ENCODE measurements at regions not wholly inside any gene's neighbourhood (a gene's known extent, or its start where the extent isn't known, plus 50 kb on each side); places are given as distances from the start of the nearest gene placed in this dataset.
"Not testable (repeated sequence)": the region's sequence is repeated elsewhere in the genome, so short reads cannot be mapped to it uniquely, and the experiment has no call there.

- no peak for DNase-seq
Observed at GRCh38 chr17:52686140-52686539, 527.6 kb upstream of the CA10 start.

GRCh38 chr17:52681480-52681879 is 523.0 kb upstream of the CA10 start:
- no peak for DNase-seq

GRCh38 chr17:52678211-52678610 is 519.7 kb upstream of the CA10 start:
- no peak for DNase-seq

- DNase-seq: no peak
Observed at GRCh38 chr17:52674686-52675085, 516.2 kb upstream of the CA10 start.

GRCh38 chr17:52673791-52674190 is 515.3 kb upstream of the CA10 start:
- DNase-seq: no peak

- DNase-seq: no peak
Observed at GRCh38 chr17:52666264-52666663, 507.8 kb upstream of the CA10 start.

- DNase-seq: no peak
Observed at GRCh38 chr17:52660692-52661091, 502.2 kb upstream of the CA10 start.

GRCh38 chr17:52653014-52653413 is 494.5 kb upstream of the CA10 start:
- DNase-seq: no peak

- DNase-seq: no peak
Observed at GRCh38 chr17:52648995-52649394, 490.5 kb upstream of the CA10 start.

GRCh38 chr17:52647411-52647810 is 488.9 kb upstream of the CA10 start:
- DNase-seq: no peak

- DNase-seq: no peak
Observed at GRCh38 chr17:52636443-52636842, 477.9 kb upstream of the CA10 start.

- DNase-seq: no peak
Observed at GRCh38 chr17:52606590-52606989, 448.1 kb upstream of the CA10 start.

GRCh38 chr17:52606098-52606497 is 447.6 kb upstream of the CA10 start:
- DNase-seq: no peak

GRCh38 chr17:52604105-52604504 is 445.6 kb upstream of the CA10 start:
- DNase-seq: no peak

- not testable (repeated sequence) for DNase-seq
Observed at GRCh38 chr17:52597452-52598215, 439.1 kb upstream of the CA10 start.

- DNase-seq: no peak
Observed at GRCh38 chr17:52594516-52594915, 436.0 kb upstream of the CA10 start.

- no peak for DNase-seq
Observed at GRCh38 chr17:52546990-52547389, 388.5 kb upstream of the CA10 start.

GRCh38 chr17:52546493-52546892 is 388.0 kb upstream of the CA10 start:
- no peak for DNase-seq

- DNase-seq: no peak
Observed at GRCh38 chr17:52537421-52537820, 378.9 kb upstream of the CA10 start.

- no peak for DNase-seq
Observed at GRCh38 chr17:52536489-52536888, 378.0 kb upstream of the CA10 start.

GRCh38 chr17:52532373-52532772 is 373.9 kb upstream of the CA10 start:
- no peak for DNase-seq

- no peak for DNase-seq
Observed at GRCh38 chr17:52524096-52524637, 365.7 kb upstream of the CA10 start.

- no peak for DNase-seq
Observed at GRCh38 chr17:52517176-52517575, 358.7 kb upstream of the CA10 start.

- DNase-seq: no peak
Observed at GRCh38 chr17:52515927-52516326, 357.4 kb upstream of the CA10 start.

GRCh38 chr17:52505601-52506000 is 347.1 kb upstream of the CA10 start:
- no peak for DNase-seq

Data from hematopoietic multipotent progenitor cell treated with erythropoietin and hydrocortisone succinate and interleukin-3 and kit ligand, for 4 days (in vitro differentiated cells).